Right cardiac atrium (tissue), 5 donors: ENCODE measurements at regions not wholly inside any gene's neighbourhood (a gene's known extent, or its start where the extent isn't known, plus 50 kb on each side); places are given as distances from the start of the nearest gene placed in this dataset.
"Not testable (repeated sequence)": the region's sequence is repeated elsewhere in the genome, so short reads cannot be mapped to it uniquely, and the experiment has no call there.

Experiments used
- ATAC-seq, 2 donors: fragments of 200-7000 bp; cut with Tn5 transposase; one replicate each; pipeline versions ENCODE4 v1.8.0 to v1.9.1; 2020; ENCODE audit warnings: moderate library complexity in 2 of 2, mild to moderate bottlenecking in 1 of 2
- DNase-seq, 3 donors: peaks; one replicate each; pipeline ENCODE4 v3.0.0-alpha.2; 2020
- H3K27ac ChIP-seq: one replicate; pipeline ENCODE4 v1.5.1; 2013; ENCODE audit warnings: mild to moderate bottlenecking, low read length, control low read depth, moderate library complexity
- H3K27me3 ChIP-seq: one replicate; pipeline ENCODE4 v1.6.1; 2013; ENCODE audit not compliant: control insufficient read depth, insufficient read depth
- H3K4me1 ChIP-seq: one replicate; pipeline ENCODE4 v1.6.1; 2013; ENCODE audit warnings: low read length; ENCODE audit not compliant: control insufficient read depth, insufficient read depth
- H3K4me3 ChIP-seq: one replicate; pipeline ENCODE4 v1.5.1; 2013; ENCODE audit warnings: low read length, control low read depth
- H3K9me3 ChIP-seq: one replicate; pipeline ENCODE4 v1.6.1; 2013; ENCODE audit warnings: low read length; ENCODE audit not compliant: control insufficient read depth
- WGBS: extraction: QIAGEN DNeasy Blood & Tissue Kit; methylation state at CpG from one replicate; pipeline ENCODE4 v1.1.7; 2013; 5-methylcytosine and 5-hydroxymethylcytosine counted together
- intact Hi-C, 4 donors: fragments of 100-400 bp; cut with DNase I; formaldehyde crosslinking; loops; one replicate each; pipeline versions ENCODE4 v1.11.0 to v1.14.0; 2022 to 2023
- donor health status: healthy with polysubstance abuse.
- donor health status: DM: no; HTN: yes; CAD: no.
- donor health status: DM: no; HTN: no; CAD: no.
- donor health status: DM: no; HTN: yes; CAD: no; lungs with severe emphysema.
- donor health status: DM: yes; HTN: yes; CAD: no.

- no peak overlapping the region for H3K27ac ChIP-seq
- no peak for DNase-seq
- no peak for ATAC-seq
- H3K4me3 ChIP-seq = no peak overlapping the region
- H3K9me3 ChIP-seq = no peaks in the 10 kb centered on the region
- intact Hi-C loops = no loop called here
- no peaks in the 10 kb centered on the region for H3K27me3 ChIP-seq
- no peaks in the 10 kb centered on the region for H3K4me1 ChIP-seq
These were observed 140.7 kb downstream of the DUSP10 start for GRCh38 chr1:221601166-221601565.

GRCh38 chr1:221602830-221603229 lies 139.1 kb downstream of the DUSP10 start:
- ATAC-seq = no peak
- Histone ChIP-seq H3K27me3 (no peaks in the 10 kb centered on the region), H3K9me3 (no peaks in the 10 kb centered on the region), H3K4me3 (no peak overlapping the region), H3K4me1 (no peaks in the 10 kb centered on the region), H3K27ac (no peak overlapping the region)
- intact Hi-C loops = no loop called here
- WGBS = 95% methylated on average over 2 of the region's 2 CpGs
- no peak for DNase-seq

- DNase-seq, H3K4me1 ChIP-seq: not testable (repeated sequence)
These were observed 137.5 kb downstream of the DUSP10 start for GRCh38 chr1:221604390-221604789.

GRCh38 chr1:221604948-221605347 lies 136.9 kb downstream of the DUSP10 start:
- Histone ChIP-seq H3K9me3 (no peaks in the 10 kb centered on the region), H3K27me3 (no peaks in the 10 kb centered on the region), H3K4me1 (no peaks in the 10 kb centered on the region), H3K27ac (no peak overlapping the region), H3K4me3 (no peak overlapping the region)
- DNase-seq (no peak), ATAC-seq (no peak)
- intact Hi-C loops = no loop called here

More at GRCh38 chr1:221604390-221604789, 137.5 kb downstream of the DUSP10 start:
- H3K9me3 ChIP-seq, H3K27ac ChIP-seq, ATAC-seq, H3K4me3 ChIP-seq, H3K27me3 ChIP-seq, intact Hi-C loops: not testable (repeated sequence)

GRCh38 chr1:221605569-221605968 lies 136.3 kb downstream of the DUSP10 start:
- DNase-seq (no peak), ATAC-seq (no peak)
- H3K9me3 ChIP-seq = no peaks in the 10 kb centered on the region
- H3K4me3 ChIP-seq = no peak overlapping the region
- H3K4me1 ChIP-seq = no peaks in the 10 kb centered on the region
- no peak overlapping the region for H3K27ac ChIP-seq
- intact Hi-C loops = no loop called here
- no peaks in the 10 kb centered on the region for H3K27me3 ChIP-seq
- 81% methylated on average over 1 of the region's 1 CpG for WGBS

GRCh38 chr1:221606256-221606655 lies 135.6 kb downstream of the DUSP10 start:
- H3K4me1 ChIP-seq = no peaks in the 10 kb centered on the region
- no peak overlapping the region for H3K27ac ChIP-seq
- 65% methylated on average over 4 of the region's 4 CpGs for WGBS
- no peak overlapping the region for H3K4me3 ChIP-seq
- DNase-seq (no peak), ATAC-seq (no peak)
- no peaks in the 10 kb centered on the region for H3K9me3 ChIP-seq
- intact Hi-C loops = no loop called here
- H3K27me3 ChIP-seq = no peaks in the 10 kb centered on the region

- no peaks in the 10 kb centered on the region for H3K27me3 ChIP-seq
- intact Hi-C loops = no loop called here
- H3K27ac ChIP-seq = no peak overlapping the region
- H3K9me3 ChIP-seq = no peaks in the 10 kb centered on the region
- ATAC-seq (no peak), DNase-seq (no peak)
- H3K4me3 ChIP-seq = no peak overlapping the region
- no peaks in the 10 kb centered on the region for H3K4me1 ChIP-seq
These were observed 133.0 kb downstream of the DUSP10 start for GRCh38 chr1:221608835-221609320.

GRCh38 chr1:221611656-221612046 lies 130.2 kb downstream of the DUSP10 start:
- H3K4me3 ChIP-seq = no peak overlapping the region
- H3K9me3 ChIP-seq = no peaks in the 10 kb centered on the region
- DNase-seq = no peak
- no peak for ATAC-seq
- no peak overlapping the region for H3K27ac ChIP-seq
- no peaks in the 10 kb centered on the region for H3K4me1 ChIP-seq
- no peaks in the 10 kb centered on the region for H3K27me3 ChIP-seq
- 56% methylated on average over 2 of the region's 2 CpGs for WGBS
- intact Hi-C loops = no loop called here

GRCh38 chr1:221612047-221612777 lies 129.7 kb downstream of the DUSP10 start:
- Histone ChIP-seq H3K27ac (no peak overlapping the region), H3K4me3 (no peak overlapping the region), H3K4me1 (no peaks in the 10 kb centered on the region), H3K27me3 (no peaks in the 10 kb centered on the region), H3K9me3 (no peaks in the 10 kb centered on the region)
- peak; percentile 72 to 79 (median 73) for DNase-seq
- intact Hi-C loops = no loop called here
- WGBS = 28% methylated on average over 5 of the region's 5 CpGs
- peak; percentile 86 to 98 for ATAC-seq

- Histone ChIP-seq H3K4me1 (no peaks in the 10 kb centered on the region), H3K27ac (no peak overlapping the region), H3K27me3 (no peaks in the 10 kb centered on the region), H3K4me3 (no peak overlapping the region), H3K9me3 (no peaks in the 10 kb centered on the region)
- DNase-seq = no peak
- intact Hi-C loops = no loop called here
- 83% methylated on average over 5 of the region's 5 CpGs for WGBS
- no peak for ATAC-seq
These were observed 121.2 kb downstream of the DUSP10 start for GRCh38 chr1:221620437-221621384.

- Histone ChIP-seq H3K27ac (no peak overlapping the region), H3K27me3 (no peaks in the 10 kb centered on the region), H3K4me1 (no peaks in the 10 kb centered on the region), H3K9me3 (no peaks in the 10 kb centered on the region), H3K4me3 (no peak overlapping the region)
- intact Hi-C loops = no loop called here
- DNase-seq = no peak
- WGBS = 94% methylated on average over 2 of the region's 2 CpGs
- ATAC-seq = no peak
These were observed 120.2 kb downstream of the DUSP10 start for GRCh38 chr1:221621683-221622082.
